Caco-2 (cell line): ENCODE measurements at regions not wholly inside any gene's neighbourhood (a gene's known extent, or its start where the extent isn't known, plus 50 kb on each side); places are given as distances from the start of the nearest gene placed in this dataset.

Source experiments
- BruUV-seq: library from RNA; stranded (reverse); fragments of 400-500 nt; replicated peaks from 2 replicates; lab custom pipeline; 2021; lab: Mats Ljungman, UMichigan
- CTCF ChIA-PET: fragments of 300-600 bp; sonication (Branson Sonifier 250); formaldehyde crosslinking; loops from one replicate; lab custom pipeline; 2022; ENCODE audit warnings: antibody characterized with exemption; lab: Charles Lee
- POLR2A ChIA-PET: fragments of 300-600 bp; sonication (Branson Sonifier 250); formaldehyde crosslinking; loops from one replicate; lab custom pipeline; 2022; ENCODE audit warnings: antibody characterized with exemption; lab: Charles Lee
- DNase-seq, 2 experiments: peaks; one replicate each; pipeline versions ENCODE4 v3.0.0 to v3.0.0-alpha.2; 2020 to 2022
- H3K27me3 ChIP-seq: replicated peaks from 2 replicates; pipeline ENCODE4 v1.6.0; 2011; ENCODE audit warnings: low read length; ENCODE audit not compliant: control insufficient read depth, insufficient read depth
- H3K36me3 ChIP-seq: 2 replicates; pipeline ENCODE4 v1.5.1; 2011; ENCODE audit warnings: low read length; ENCODE audit not compliant: control insufficient read depth, insufficient read depth
- H3K4me1 ChIP-seq: fragments of 250-450 bp; sonication (Bioruptor Pico); 2 replicates; pipeline ENCODE4 v1.5.1; 2020; ENCODE audit warnings: mild to moderate bottlenecking
- H3K4me3 ChIP-seq: 2 replicates; pipeline ENCODE4 v1.5.1; 2011; ENCODE audit warnings: low read depth, mild to moderate bottlenecking, control low read depth, low read length
- H3K9me3 ChIP-seq: fragments of 250-450 bp; sonication (Bioruptor Pico); 2 replicates; pipeline ENCODE4 v1.5.1; 2020; ENCODE audit warnings: mild to moderate bottlenecking, moderate library complexity
- H3K27ac Mint-ChIP-seq: one replicate; pipeline ENCODE4 v1.8.0; 2022; ENCODE audit warnings: mixed read lengths; ENCODE audit not compliant: unreplicated experiment
- H3K27me3 Mint-ChIP-seq: one replicate; pipeline ENCODE4 v1.8.0; 2022; ENCODE audit warnings: mixed read lengths; ENCODE audit not compliant: insufficient read depth, unreplicated experiment
- H3K36me3 Mint-ChIP-seq: one replicate; pipeline ENCODE4 v1.8.0; 2022; ENCODE audit warnings: mild to moderate bottlenecking, mixed read lengths; ENCODE audit not compliant: insufficient read depth, unreplicated experiment
- H3K4me1 Mint-ChIP-seq: one replicate; pipeline ENCODE4 v1.8.0; 2022; ENCODE audit warnings: low read depth, mixed read lengths; ENCODE audit not compliant: unreplicated experiment
- H3K4me3 Mint-ChIP-seq: one replicate; pipeline ENCODE4 v1.8.0; 2022; ENCODE audit warnings: mild to moderate bottlenecking, moderate library complexity, mixed read lengths; ENCODE audit not compliant: unreplicated experiment
- H3K9me3 Mint-ChIP-seq: one replicate; pipeline ENCODE4 v1.8.0; 2022; ENCODE audit warnings: mixed read lengths; ENCODE audit not compliant: unreplicated experiment
- intact Hi-C: fragments of 100-400 bp; cut with micrococcal nuclease; formaldehyde crosslinking; loops from one replicate; pipeline ENCODE4 v1.10.0; 2022; ENCODE audit not compliant: unreplicated experiment
- TF ChIP-seq, protein P1 (sequence below), 2 experiments: fragments of 200-600 bp in 1 of 2; IDR thresholded peaks; 1 replicate in 1 of 2; 2 replicates in 1 of 2; pipeline versions ENCODE4 v1.5.1 to v1.8.0; 2011 to 2022; ENCODE audit warnings: antibody characterized with exemption in 1 of 2, control low read depth in 1 of 2, inconsistent platforms in 1 of 2, low read depth in 1 of 2, low read length in 1 of 2, mild to moderate bottlenecking in 1 of 2, moderate library complexity in 1 of 2; ENCODE audit not compliant: insufficient read depth in 1 of 2, severe bottlenecking in 1 of 2, unreplicated experiment in 1 of 2

- no peak overlapping the region for H3K4me3 ChIP-seq
- DNase-seq: no peak
- TF ChIP-seq, protein P1, sequence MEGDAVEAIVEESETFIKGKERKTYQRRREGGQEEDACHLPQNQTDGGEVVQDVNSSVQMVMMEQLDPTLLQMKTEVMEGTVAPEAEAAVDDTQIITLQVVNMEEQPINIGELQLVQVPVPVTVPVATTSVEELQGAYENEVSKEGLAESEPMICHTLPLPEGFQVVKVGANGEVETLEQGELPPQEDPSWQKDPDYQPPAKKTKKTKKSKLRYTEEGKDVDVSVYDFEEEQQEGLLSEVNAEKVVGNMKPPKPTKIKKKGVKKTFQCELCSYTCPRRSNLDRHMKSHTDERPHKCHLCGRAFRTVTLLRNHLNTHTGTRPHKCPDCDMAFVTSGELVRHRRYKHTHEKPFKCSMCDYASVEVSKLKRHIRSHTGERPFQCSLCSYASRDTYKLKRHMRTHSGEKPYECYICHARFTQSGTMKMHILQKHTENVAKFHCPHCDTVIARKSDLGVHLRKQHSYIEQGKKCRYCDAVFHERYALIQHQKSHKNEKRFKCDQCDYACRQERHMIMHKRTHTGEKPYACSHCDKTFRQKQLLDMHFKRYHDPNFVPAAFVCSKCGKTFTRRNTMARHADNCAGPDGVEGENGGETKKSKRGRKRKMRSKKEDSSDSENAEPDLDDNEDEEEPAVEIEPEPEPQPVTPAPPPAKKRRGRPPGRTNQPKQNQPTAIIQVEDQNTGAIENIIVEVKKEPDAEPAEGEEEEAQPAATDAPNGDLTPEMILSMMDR (IDR thresholded peaks at IDR 0.05; ENCODE audit: insufficient read depth in 1 of 2, low read depth in 1 of 2, low read length in 1 of 2, severe bottlenecking in 1 of 2, unreplicated experiment in 1 of 2): no peak
- H3K4me1 ChIP-seq: no peaks in the 10 kb centered on the region
- Mint-ChIP-seq H3K9me3 (no peaks in the 10 kb centered on the region), H3K27me3 (peaks cover 28% of the 10 kb centered on the region), H3K4me1 (no peaks in the 10 kb centered on the region), H3K36me3 (no peaks in the 10 kb centered on the region), H3K27ac (no peak overlapping the region), H3K4me3 (no peak overlapping the region)
- H3K36me3 ChIP-seq: no peaks in the 10 kb centered on the region
- intact Hi-C loops: no loop called here
- CTCF ChIA-PET: interaction anchor here (0.6 kb wide), 1 partner anchor 51 kb away, joined by 6 read pairs; the partner anchor contains the start of gene FAM210B
- no TSS peak for BruUV-seq
- H3K27me3 ChIP-seq: no peaks in the 10 kb centered on the region
- POLR2A ChIA-PET: no interaction called here
- H3K9me3 ChIP-seq: no peaks in the 10 kb centered on the region
These were observed 50.7 kb upstream of the FAM210B start for GRCh38 chr20:56308036-56308435.
